Adipocyte (in vitro differentiated cells): ENCODE measurements at regions not wholly inside any gene's neighbourhood (a gene's known extent, or its start where the extent isn't known, plus 50 kb on each side); places are given as distances from the start of the nearest gene placed in this dataset.
A peak's percentile ranks its signal among the peaks of the same experiment; 100 is the strongest.
"Not testable (repeated sequence)": the region's sequence is repeated elsewhere in the genome, so short reads cannot be mapped to it uniquely, and the experiment has no call there.

Experiments used
- DNase-seq: peaks from one replicate; pipeline ENCODE4 v3.0.0-alpha.2; 2015; ENCODE audit warnings: low read depth
- H3K27me3 ChIP-seq: replicated peaks from 2 replicates; pipeline ENCODE4 v1.7.0; 2013; ENCODE audit warnings: mild to moderate bottlenecking, low read length, moderate library complexity; ENCODE audit not compliant: control insufficient read depth, insufficient read depth
- H3K36me3 ChIP-seq: 2 replicates; pipeline ENCODE4 v1.7.0; 2013; ENCODE audit warnings: low read length, mild to moderate bottlenecking, moderate library complexity; ENCODE audit not compliant: control insufficient read depth, insufficient read depth, severe bottlenecking
- H3K4me1 ChIP-seq: 2 replicates; pipeline ENCODE4 v1.7.0; 2013; ENCODE audit warnings: mild to moderate bottlenecking, low read length, moderate library complexity; ENCODE audit not compliant: control insufficient read depth, insufficient read depth
- H3K4me3 ChIP-seq: 2 replicates; pipeline ENCODE4 v1.7.0; 2013; ENCODE audit warnings: mild to moderate bottlenecking, low read length, moderate library complexity
- H3K9ac ChIP-seq: 2 replicates; pipeline ENCODE4 v1.7.0; 2013; ENCODE audit warnings: mild to moderate bottlenecking, low read length, moderate library complexity
- H3K9me3 ChIP-seq: 2 replicates; pipeline ENCODE4 v1.7.0; 2013; ENCODE audit warnings: mild to moderate bottlenecking, low read length, moderate library complexity; ENCODE audit not compliant: control insufficient read depth

GRCh38 chr3:162541923-162542322 lies 1045.3 kb downstream of the OTOL1 start:
- no peak for DNase-seq
- H3K4me3 ChIP-seq: no peak overlapping the region
- no peaks in the 10 kb centered on the region for H3K9me3 ChIP-seq
- H3K36me3 ChIP-seq: no peaks in the 10 kb centered on the region
- H3K4me1 ChIP-seq: no peaks in the 10 kb centered on the region
- no peaks in the 10 kb centered on the region for H3K27me3 ChIP-seq
- no peak overlapping the region for H3K9ac ChIP-seq

GRCh38 chr3:162544246-162544645 lies 1047.6 kb downstream of the OTOL1 start:
- Histone ChIP-seq H3K36me3 (no peaks in the 10 kb centered on the region), H3K4me1 (no peaks in the 10 kb centered on the region), H3K9ac (no peak overlapping the region), H3K4me3 (no peak overlapping the region), H3K27me3 (no peaks in the 10 kb centered on the region), H3K9me3 (peaks cover 3% of the 10 kb centered on the region)
- no peak for DNase-seq

- H3K9ac ChIP-seq: no peak overlapping the region
These were observed 1050.3 kb downstream of the OTOL1 start for GRCh38 chr3:162546910-162547309.

GRCh38 chr3:162547321-162547720 lies 1050.7 kb downstream of the OTOL1 start:
- no peaks in the 10 kb centered on the region for H3K27me3 ChIP-seq
- no peak overlapping the region for H3K4me3 ChIP-seq
- H3K4me1 ChIP-seq: no peaks in the 10 kb centered on the region
- no peak for DNase-seq
- no peak overlapping the region for H3K9ac ChIP-seq
- H3K9me3 ChIP-seq: peaks cover 3% of the 10 kb centered on the region
- no peaks in the 10 kb centered on the region for H3K36me3 ChIP-seq

More at GRCh38 chr3:162546910-162547309, 1050.3 kb downstream of the OTOL1 start:
- DNase-seq: no peak
- Histone ChIP-seq H3K4me1 (no peaks in the 10 kb centered on the region), H3K9me3 (peaks cover 3% of the 10 kb centered on the region), H3K36me3 (no peaks in the 10 kb centered on the region), H3K27me3 (no peaks in the 10 kb centered on the region), H3K4me3 (no peak overlapping the region)

GRCh38 chr3:162555761-162556160 lies 1059.2 kb downstream of the OTOL1 start:
- DNase-seq: no peak
- Histone ChIP-seq H3K9me3 (no peaks in the 10 kb centered on the region), H3K4me3 (no peak overlapping the region), H3K4me1 (no peaks in the 10 kb centered on the region), H3K9ac (no peak overlapping the region), H3K27me3 (no peaks in the 10 kb centered on the region), H3K36me3 (no peaks in the 10 kb centered on the region)

GRCh38 chr3:162558016-162558415 lies 1061.4 kb downstream of the OTOL1 start:
- no peaks in the 10 kb centered on the region for H3K4me1 ChIP-seq
- no peak overlapping the region for H3K4me3 ChIP-seq
- H3K9me3 ChIP-seq: no peaks in the 10 kb centered on the region
- no peak overlapping the region for H3K9ac ChIP-seq
- DNase-seq: no peak
- H3K36me3 ChIP-seq: no peaks in the 10 kb centered on the region
- no peaks in the 10 kb centered on the region for H3K27me3 ChIP-seq

GRCh38 chr3:162568706-162569105 lies 1072.1 kb downstream of the OTOL1 start:
- H3K36me3 ChIP-seq: no peaks in the 10 kb centered on the region
- H3K4me1 ChIP-seq: no peaks in the 10 kb centered on the region
- no peaks in the 10 kb centered on the region for H3K27me3 ChIP-seq
- no peak overlapping the region for H3K4me3 ChIP-seq
- no peak for DNase-seq
- no peaks in the 10 kb centered on the region for H3K9me3 ChIP-seq
- no peak overlapping the region for H3K9ac ChIP-seq

- no peak overlapping the region for H3K9ac ChIP-seq
- H3K27me3 ChIP-seq: no peaks in the 10 kb centered on the region
- H3K9me3 ChIP-seq: no peaks in the 10 kb centered on the region
- no peaks in the 10 kb centered on the region for H3K36me3 ChIP-seq
- DNase-seq: no peak
- H3K4me3 ChIP-seq: no peak overlapping the region
- H3K4me1 ChIP-seq: no peaks in the 10 kb centered on the region
These were observed 1072.7 kb downstream of the OTOL1 start for GRCh38 chr3:162569314-162569713.

- DNase-seq: no peak
- H3K9me3 ChIP-seq: no peaks in the 10 kb centered on the region
- H3K4me1 ChIP-seq: no peaks in the 10 kb centered on the region
- no peaks in the 10 kb centered on the region for H3K27me3 ChIP-seq
- no peak overlapping the region for H3K4me3 ChIP-seq
- H3K36me3 ChIP-seq: no peaks in the 10 kb centered on the region
- H3K9ac ChIP-seq: no peak overlapping the region
These were observed 1088.4 kb downstream of the OTOL1 start for GRCh38 chr3:162584986-162585385.

- Histone ChIP-seq H3K9ac (no peak overlapping the region), H3K9me3 (no peaks in the 10 kb centered on the region), H3K27me3 (no peaks in the 10 kb centered on the region), H3K4me1 (no peaks in the 10 kb centered on the region), H3K4me3 (no peak overlapping the region), H3K36me3 (no peaks in the 10 kb centered on the region)
- peak; percentile 26 for DNase-seq
These were observed 1090.0 kb downstream of the OTOL1 start for GRCh38 chr3:162586591-162586990.

- Histone ChIP-seq H3K27me3 (no peaks in the 10 kb centered on the region), H3K4me1 (no peaks in the 10 kb centered on the region), H3K4me3 (no peak overlapping the region), H3K9me3 (no peaks in the 10 kb centered on the region), H3K9ac (no peak overlapping the region), H3K36me3 (no peaks in the 10 kb centered on the region)
- no peak for DNase-seq
These were observed 1100.6 kb downstream of the OTOL1 start for GRCh38 chr3:162597226-162597625.

- not testable (repeated sequence) for H3K9me3 ChIP-seq, DNase-seq, H3K4me1 ChIP-seq, H3K9ac ChIP-seq, H3K27me3 ChIP-seq, H3K4me3 ChIP-seq, H3K36me3 ChIP-seq
These were observed 1101.9 kb downstream of the OTOL1 start for GRCh38 chr3:162598500-162598899.
